Natural killer cell (primary cell): ENCODE measurements at regions not wholly inside any gene's neighbourhood (a gene's known extent, or its start where the extent isn't known, plus 50 kb on each side); places are given as distances from the start of the nearest gene placed in this dataset.

Experiments used
- ATAC-seq, 3 donors: fragments of 150-1000 bp in 2 of 3; fragments of 200-7000 bp in 1 of 3; cut with Tn5 transposase; 1 replicate in 1 of 3; 2 replicates in 2 of 3; pipeline ENCODE4 v1.10.0; 2021; ENCODE audit warnings: mild to moderate bottlenecking in 2 of 3, moderate library complexity in 2 of 3
- DNase-seq, 2 donors: peaks; one replicate each; pipeline versions ENCODE4 v3.0.0 to v3.0.0-alpha.2; 2013 to 2021; ENCODE audit warnings: mixed read lengths in 1 of 2
- H3K27ac ChIP-seq: one replicate; pipeline ENCODE4 v1.5.1; 2013; ENCODE audit warnings: mild to moderate bottlenecking, low read length
- H3K27me3 ChIP-seq: one replicate; pipeline ENCODE4 v1.6.1; 2013; ENCODE audit warnings: low read length; ENCODE audit not compliant: control insufficient read depth, insufficient read depth
- H3K36me3 ChIP-seq: one replicate; pipeline ENCODE4 v1.6.1; 2013; ENCODE audit warnings: low read length; ENCODE audit not compliant: control insufficient read depth, insufficient read depth
- H3K4me1 ChIP-seq: one replicate; pipeline ENCODE4 v1.6.1; 2013; ENCODE audit warnings: low read length; ENCODE audit not compliant: control insufficient read depth, insufficient read depth
- H3K4me3 ChIP-seq: one replicate; pipeline ENCODE4 v1.5.1; 2013; ENCODE audit warnings: low read length
- H3K9me3 ChIP-seq: one replicate; pipeline ENCODE4 v1.6.1; 2013; ENCODE audit warnings: low read length; ENCODE audit not compliant: control insufficient read depth, insufficient read depth
- H3K27ac Mint-ChIP-seq, 2 donors: one replicate each; pipeline ENCODE4 v1.8.0; 2022; ENCODE audit warnings: mild to moderate bottlenecking in 2 of 2, mixed read lengths in 2 of 2, moderate library complexity in 1 of 2
- H3K27me3 Mint-ChIP-seq, 2 donors: one replicate each; pipeline ENCODE4 v1.8.0; 2022; ENCODE audit warnings: low read depth in 2 of 2, mixed read lengths in 2 of 2
- H3K36me3 Mint-ChIP-seq: one replicate; pipeline ENCODE4 v1.8.0; 2022; ENCODE audit warnings: mixed read lengths
- H3K4me1 Mint-ChIP-seq, 2 donors: one replicate each; pipeline ENCODE4 v1.8.0; 2022; ENCODE audit warnings: mixed read lengths in 2 of 2
- H3K4me3 Mint-ChIP-seq: one replicate; pipeline ENCODE4 v1.8.0; 2022; ENCODE audit warnings: mild to moderate bottlenecking, moderate library complexity, mixed read lengths
- H3K9me3 Mint-ChIP-seq, 2 donors: one replicate each; pipeline ENCODE4 v1.8.0; 2022; ENCODE audit warnings: mixed read lengths in 2 of 2
- CTCF ChIP-seq: fragments of 200-600 bp; IDR thresholded peaks from one replicate; pipeline ENCODE4 v1.8.0; 2022; ENCODE audit warnings: antibody characterized with exemption
- WGBS: methylation state at CpG from one replicate; pipeline ENCODE4 v1.1.7; 2013; ENCODE audit warnings: missing lambda C conversion rate; ENCODE audit not compliant: insufficient coverage; 5-methylcytosine and 5-hydroxymethylcytosine counted together
- intact Hi-C: fragments of 100-400 bp; cut with micrococcal nuclease; formaldehyde crosslinking; loops from one replicate; pipeline ENCODE4 v1.14.2; 2022

DNA sequence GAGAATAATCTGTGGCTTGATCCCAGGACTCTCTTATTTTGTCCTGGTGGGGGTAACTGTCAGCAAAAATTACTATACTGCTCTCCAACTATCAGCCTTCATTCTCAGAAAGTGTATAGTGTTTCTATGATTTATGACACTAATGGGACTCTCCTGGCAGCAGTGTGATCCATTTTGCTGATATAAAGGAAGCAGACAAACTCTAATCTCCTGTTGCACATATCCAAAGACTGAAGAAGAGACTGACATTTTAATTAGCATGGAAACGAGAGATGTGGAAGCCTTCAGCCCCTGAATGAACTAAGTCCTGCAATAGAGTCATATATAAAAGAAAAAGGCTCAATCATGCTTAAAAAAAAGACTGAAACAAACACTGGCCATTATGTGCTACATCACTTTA is 127.8 kb upstream of the SSTR1 start:
- no peak overlapping the region for H3K4me3 ChIP-seq
- Mint-ChIP-seq H3K4me3 (no peak overlapping the region), H3K4me1 (peaks cover 37 to 40% of the 10 kb centered on the region in 2 donors), H3K36me3 (peaks cover 3% of the 10 kb centered on the region), H3K9me3 (no peaks in the 10 kb centered on the region), H3K27ac (peak overlapping the region in 1 of 2 donors; percentile 80), H3K27me3 (peaks cover 0 to 3% of the 10 kb centered on the region in 2 donors)
- no peak overlapping the region for H3K27ac ChIP-seq
- no peaks in the 10 kb centered on the region for H3K36me3 ChIP-seq
- peaks cover 17% of the 10 kb centered on the region for H3K4me1 ChIP-seq
- 64% methylated on average over 1 of the region's 1 CpG for WGBS
- TF ChIP-seq CTCF: no peak
- intact Hi-C loops: loop anchor here (2.0 to 10.0 kb wide), 3 partner anchors 41 to 1185 kb away; partner anchors contain the start of genes PNN and TRAPPC6B
- no peak for ATAC-seq
- no peak for DNase-seq
- no peaks in the 10 kb centered on the region for H3K27me3 ChIP-seq
- H3K9me3 ChIP-seq: no peaks in the 10 kb centered on the region

- no peak overlapping the region for H3K4me3 ChIP-seq
- Mint-ChIP-seq H3K36me3 (no peaks in the 10 kb centered on the region), H3K4me1 (peaks cover 33 to 36% of the 10 kb centered on the region in 2 donors), H3K27ac (no peak overlapping the region), H3K4me3 (no peak overlapping the region), H3K27me3 (peaks cover 0 to 3% of the 10 kb centered on the region in 2 donors), H3K9me3 (no peaks in the 10 kb centered on the region)
- 100% methylated on average over 1 of the region's 2 CpGs for WGBS
- TF ChIP-seq CTCF: no peak
- ATAC-seq (no peak), DNase-seq (no peak)
- H3K27me3 ChIP-seq: no peaks in the 10 kb centered on the region
- no peaks in the 10 kb centered on the region for H3K9me3 ChIP-seq
- no peaks in the 10 kb centered on the region for H3K36me3 ChIP-seq
- intact Hi-C loops: no loop called here
- peaks cover 13% of the 10 kb centered on the region for H3K4me1 ChIP-seq
- no peak overlapping the region for H3K27ac ChIP-seq
Observed at GRCh38 chr14:38080696-38081095, 127.0 kb upstream of the SSTR1 start.

GRCh38 chr14:38083039-38083438 is 124.7 kb upstream of the SSTR1 start:
- Mint-ChIP-seq H3K36me3 (no peaks in the 10 kb centered on the region), H3K4me1 (peaks cover 20 to 21% of the 10 kb centered on the region in 2 donors), H3K4me3 (no peak overlapping the region), H3K27me3 (peaks cover 0 to 3% of the 10 kb centered on the region in 2 donors), H3K27ac (no peak overlapping the region), H3K9me3 (no peaks in the 10 kb centered on the region)
- 100% methylated on average over 1 of the region's 1 CpG for WGBS
- H3K4me3 ChIP-seq: no peak overlapping the region
- no peaks in the 10 kb centered on the region for H3K36me3 ChIP-seq
- TF ChIP-seq CTCF: no peak
- no peaks in the 10 kb centered on the region for H3K9me3 ChIP-seq
- ATAC-seq: no peak
- H3K27me3 ChIP-seq: no peaks in the 10 kb centered on the region
- H3K4me1 ChIP-seq: peaks cover 9% of the 10 kb centered on the region
- intact Hi-C loops: no loop called here
- H3K27ac ChIP-seq: no peak overlapping the region
- DNase-seq: no peak

GRCh38 chr14:38089123-38089522 is 118.6 kb upstream of the SSTR1 start:
- no peak for DNase-seq
- H3K36me3 ChIP-seq: no peaks in the 10 kb centered on the region
- H3K27me3 ChIP-seq: no peaks in the 10 kb centered on the region
- peak overlapping the region; percentile 38 for H3K4me3 ChIP-seq
- Mint-ChIP-seq H3K36me3 (peaks cover 20% of the 10 kb centered on the region), H3K4me3 (peak overlapping the region; percentile 85), H3K9me3 (peaks cover 10 to 12% of the 10 kb centered on the region in 2 donors), H3K27me3 (no peaks in the 10 kb centered on the region), H3K4me1 (peaks cover 11 to 17% of the 10 kb centered on the region in 2 donors), H3K27ac (peak overlapping the region; percentile 81)
- peaks cover 6% of the 10 kb centered on the region for H3K9me3 ChIP-seq
- WGBS: no CpG with 5 or more reads among the region's 3 CpGs
- TF ChIP-seq CTCF: no peak
- peak overlapping the region; percentile 70 for H3K27ac ChIP-seq
- H3K4me1 ChIP-seq: no peaks in the 10 kb centered on the region
- ATAC-seq: peak in 2 of 3 donors; percentile 64 to 78
- intact Hi-C loops: loop anchor here (1.0 kb wide), 1 partner anchor 14 kb away; no protein-coding TSS in a partner anchor
